ENCODE measurements at regions not wholly inside any gene's neighbourhood (a gene's known extent, or its start where the extent isn't known, plus 50 kb on each side); places are given as distances from the start of the nearest gene placed in this dataset.

GRCh38 chr2:19029655-19030054, 328.8 kb downstream of the OSR1 start:
- TF ChIP-seq MAX (IDR thresholded peaks at IDR 0.05) (no peak), CREB1 (IDR thresholded peaks at IDR 0.05; ENCODE audit: low read depth) (no peak), NFIC (IDR thresholded peaks at IDR 0.05) (no peak), REST (IDR thresholded peaks at IDR 0.05; ENCODE audit: low read depth) (no peak), YY1 (IDR thresholded peaks at IDR 0.05; ENCODE audit: low read depth) (no peak), TAF1 (IDR thresholded peaks at IDR 0.05; ENCODE audit: low read depth) (no peak)

GRCh38 chr2:19028587-19029375, 329.6 kb downstream of the OSR1 start:
- TF ChIP-seq NFIC (IDR thresholded peaks at IDR 0.05) = no peak
- TF ChIP-seq USF1 (IDR thresholded peaks at IDR 0.05) = no peak
- TF ChIP-seq EGR1 (IDR thresholded peaks at IDR 0.05) = no peak
- TF ChIP-seq FOXM1 (IDR thresholded peaks at IDR 0.05; ENCODE audit: borderline replicate concordance, low read depth) = no peak
- no peak for TF ChIP-seq REST (IDR thresholded peaks at IDR 0.05; ENCODE audit: low read depth)
- no peak for TF ChIP-seq TEAD4 (IDR thresholded peaks at IDR 0.05)
- TF ChIP-seq CREB1 (IDR thresholded peaks at IDR 0.05; ENCODE audit: low read depth) = no peak
- TF ChIP-seq ZBTB7A (IDR thresholded peaks at IDR 0.05; ENCODE audit: low read depth) = no peak
- no peak for TF ChIP-seq TCF12 (IDR thresholded peaks at IDR 0.05; ENCODE audit: low read depth)

GRCh38 chr2:19027626-19028025, 330.8 kb downstream of the OSR1 start:
- TF ChIP-seq TAF1 (IDR thresholded peaks at IDR 0.05; ENCODE audit: low read depth) (no peak), TCF12 (IDR thresholded peaks at IDR 0.05; ENCODE audit: low read depth) (no peak)

- TF ChIP-seq REST (IDR thresholded peaks at IDR 0.05; ENCODE audit: low read depth) = no peak
- TF ChIP-seq RAD21 (IDR thresholded peaks at IDR 0.05; ENCODE audit: low read depth) = no peak
- TF ChIP-seq EGR1 (IDR thresholded peaks at IDR 0.05) = no peak
- no peak for TF ChIP-seq EP300 (IDR thresholded peaks at IDR 0.05; ENCODE audit: borderline replicate concordance)
- no peak for TF ChIP-seq NFIC (IDR thresholded peaks at IDR 0.05)
- TF ChIP-seq FOXM1 (IDR thresholded peaks at IDR 0.05; ENCODE audit: borderline replicate concordance, low read depth) = no peak
- TF ChIP-seq CEBPB (IDR thresholded peaks at IDR 0.05) = no peak
Observed at GRCh38 chr2:19026261-19026660, 332.2 kb downstream of the OSR1 start.

- TF ChIP-seq TAF1 (IDR thresholded peaks at IDR 0.05; ENCODE audit: low read depth) (no peak), CEBPB (IDR thresholded peaks at IDR 0.05) (no peak), NFIC (IDR thresholded peaks at IDR 0.05) (no peak), TEAD4 (IDR thresholded peaks at IDR 0.05) (no peak), FOXM1 (IDR thresholded peaks at IDR 0.05; ENCODE audit: borderline replicate concordance, low read depth) (no peak), TCF12 (IDR thresholded peaks at IDR 0.05; ENCODE audit: low read depth) (no peak), RAD21 (IDR thresholded peaks at IDR 0.05; ENCODE audit: low read depth) (no peak), USF1 (IDR thresholded peaks at IDR 0.05) (no peak), MAX (IDR thresholded peaks at IDR 0.05) (no peak), YY1 (IDR thresholded peaks at IDR 0.05; ENCODE audit: low read depth) (no peak), ZBTB7A (IDR thresholded peaks at IDR 0.05; ENCODE audit: low read depth) (no peak), REST (IDR thresholded peaks at IDR 0.05; ENCODE audit: low read depth) (no peak), EGR1 (IDR thresholded peaks at IDR 0.05) (no peak), EP300 (IDR thresholded peaks at IDR 0.05; ENCODE audit: borderline replicate concordance) (no peak)
Observed at GRCh38 chr2:19022334-19022733, 336.1 kb downstream of the OSR1 start.
